Chondrocyte (in vitro differentiated cells): ENCODE measurements at regions not wholly inside any gene's neighbourhood (a gene's known extent, or its start where the extent isn't known, plus 50 kb on each side); places are given as distances from the start of the nearest gene placed in this dataset.

ENCODE experiments used
- DNase-seq: peaks from one replicate; pipeline ENCODE4 v3.0.0; 2021; ENCODE audit warnings: mixed read lengths, low spot score
- H3K27ac Mint-ChIP-seq: one replicate; pipeline ENCODE4 v1.8.0; 2021; ENCODE audit warnings: mild to moderate bottlenecking, moderate library complexity, mixed read lengths; ENCODE audit not compliant: unreplicated experiment
- H3K27me3 Mint-ChIP-seq: 2 replicates; pipeline ENCODE4 v1.8.0; 2021; ENCODE audit warnings: low read depth, mixed read lengths
- H3K36me3 Mint-ChIP-seq: 2 replicates; pipeline ENCODE4 v1.8.0; 2021; ENCODE audit warnings: low read depth, mixed read lengths
- H3K4me1 Mint-ChIP-seq: 2 replicates; pipeline ENCODE4 v1.8.0; 2021; ENCODE audit warnings: low read depth, mild to moderate bottlenecking, mixed read lengths
- H3K4me3 Mint-ChIP-seq: one replicate; pipeline ENCODE4 v1.8.0; 2021; ENCODE audit warnings: mild to moderate bottlenecking, moderate library complexity, mixed read lengths; ENCODE audit not compliant: unreplicated experiment
- H3K9me3 Mint-ChIP-seq: 2 replicates; pipeline ENCODE4 v1.8.0; 2021; ENCODE audit warnings: low read depth, mixed read lengths
- CTCF ChIP-seq: fragments of 200-600 bp; sonication (generic); IDR thresholded peaks from 2 replicates; pipeline ENCODE4 v1.5.0; 2021; ENCODE audit warnings: antibody characterized with exemption, mild to moderate bottlenecking, moderate library complexity

GRCh38 chr2:181761175-181761574 lies 80.9 kb upstream of the NEUROD1 start:
- no peak overlapping the region for H3K4me3 Mint-ChIP-seq
- H3K9me3 Mint-ChIP-seq, result no peaks in the 10 kb centered on the region
- no peak for DNase-seq
- TF ChIP-seq CTCF, result no peak
- H3K4me1 Mint-ChIP-seq, result no peaks in the 10 kb centered on the region
- H3K27ac Mint-ChIP-seq, result no peak overlapping the region
- H3K36me3 Mint-ChIP-seq, result no peaks in the 10 kb centered on the region
- H3K27me3 Mint-ChIP-seq, result no peaks in the 10 kb centered on the region

GRCh38 chr2:181762000-181762399 lies 81.7 kb upstream of the NEUROD1 start:
- no peaks in the 10 kb centered on the region for H3K9me3 Mint-ChIP-seq
- DNase-seq, result no peak
- no peaks in the 10 kb centered on the region for H3K27me3 Mint-ChIP-seq
- no peak for TF ChIP-seq CTCF
- H3K4me3 Mint-ChIP-seq, result no peak overlapping the region
- H3K4me1 Mint-ChIP-seq, result no peaks in the 10 kb centered on the region
- H3K27ac Mint-ChIP-seq, result no peak overlapping the region
- H3K36me3 Mint-ChIP-seq, result no peaks in the 10 kb centered on the region

GRCh38 chr2:181762848-181763247 lies 82.5 kb upstream of the NEUROD1 start:
- Mint-ChIP-seq H3K27me3 (no peaks in the 10 kb centered on the region), H3K27ac (no peak overlapping the region), H3K4me3 (no peak overlapping the region), H3K36me3 (no peaks in the 10 kb centered on the region), H3K9me3 (no peaks in the 10 kb centered on the region), H3K4me1 (no peaks in the 10 kb centered on the region)
- TF ChIP-seq CTCF, result no peak
- no peak for DNase-seq

GRCh38 chr2:181763423-181763822 lies 83.1 kb upstream of the NEUROD1 start:
- Mint-ChIP-seq H3K27me3 (no peaks in the 10 kb centered on the region), H3K4me3 (no peak overlapping the region), H3K4me1 (no peaks in the 10 kb centered on the region), H3K27ac (no peak overlapping the region), H3K36me3 (no peaks in the 10 kb centered on the region), H3K9me3 (no peaks in the 10 kb centered on the region)
- TF ChIP-seq CTCF, result no peak
- DNase-seq, result no peak

- H3K36me3 Mint-ChIP-seq, result no peaks in the 10 kb centered on the region
- no peaks in the 10 kb centered on the region for H3K4me1 Mint-ChIP-seq
- no peak for TF ChIP-seq CTCF
- no peak overlapping the region for H3K4me3 Mint-ChIP-seq
- no peaks in the 10 kb centered on the region for H3K9me3 Mint-ChIP-seq
- DNase-seq, result no peak
- H3K27ac Mint-ChIP-seq, result no peak overlapping the region
- no peaks in the 10 kb centered on the region for H3K27me3 Mint-ChIP-seq
Observed at GRCh38 chr2:181764095-181764963, 84.0 kb upstream of the NEUROD1 start.
